Endothelial cell (in vitro differentiated cells): ENCODE measurements at regions not wholly inside any gene's neighbourhood (a gene's known extent, or its start where the extent isn't known, plus 50 kb on each side); places are given as distances from the start of the nearest gene placed in this dataset.

Experiments
- DNase-seq: peaks from one replicate; pipeline ENCODE4 v3.0.0; 2021; ENCODE audit warnings: low spot score
- H3K27ac Mint-ChIP-seq: one replicate; pipeline ENCODE4 v1.8.0; 2021; ENCODE audit warnings: mixed read lengths, inconsistent platforms; ENCODE audit not compliant: unreplicated experiment
- H3K27me3 Mint-ChIP-seq: one replicate; pipeline ENCODE4 v1.8.0; 2021; ENCODE audit warnings: mild to moderate bottlenecking, moderate library complexity, mixed read lengths, inconsistent platforms; ENCODE audit not compliant: unreplicated experiment
- H3K36me3 Mint-ChIP-seq: one replicate; pipeline ENCODE4 v1.8.0; 2021; ENCODE audit warnings: mild to moderate bottlenecking, low read depth, mixed read lengths, inconsistent platforms; ENCODE audit not compliant: unreplicated experiment
- H3K4me1 Mint-ChIP-seq: one replicate; pipeline ENCODE4 v1.8.0; 2021; ENCODE audit warnings: mild to moderate bottlenecking, mixed read lengths, inconsistent platforms; ENCODE audit not compliant: unreplicated experiment
- H3K4me3 Mint-ChIP-seq: one replicate; pipeline ENCODE4 v1.8.0; 2021; ENCODE audit warnings: mild to moderate bottlenecking, mixed read lengths, inconsistent platforms; ENCODE audit not compliant: unreplicated experiment
- H3K9me3 Mint-ChIP-seq: one replicate; pipeline ENCODE4 v1.8.0; 2021; ENCODE audit warnings: mixed read lengths, inconsistent platforms; ENCODE audit not compliant: unreplicated experiment
- CTCF ChIP-seq: fragments of 200-600 bp; sonication (generic); IDR thresholded peaks from one replicate; pipeline ENCODE4 v1.5.0; 2021; ENCODE audit warnings: antibody characterized with exemption; ENCODE audit not compliant: unreplicated experiment

- Mint-ChIP-seq H3K4me1 (no peaks in the 10 kb centered on the region), H3K27me3 (no peaks in the 10 kb centered on the region), H3K9me3 (no peaks in the 10 kb centered on the region), H3K36me3 (no peaks in the 10 kb centered on the region), H3K27ac (no peak overlapping the region), H3K4me3 (no peak overlapping the region)
- no peak for DNase-seq
- no peak for TF ChIP-seq CTCF
Measured at GRCh38 chr6:8329562-8329961, 105.8 kb downstream of the SLC35B3 start.

- Mint-ChIP-seq H3K9me3 (no peaks in the 10 kb centered on the region), H3K4me1 (no peaks in the 10 kb centered on the region), H3K4me3 (no peak overlapping the region), H3K27me3 (no peaks in the 10 kb centered on the region), H3K36me3 (no peaks in the 10 kb centered on the region), H3K27ac (no peak overlapping the region)
- TF ChIP-seq CTCF = no peak
- DNase-seq = no peak
Measured at GRCh38 chr6:8325743-8326142, 109.6 kb downstream of the SLC35B3 start.

- TF ChIP-seq CTCF = no peak
- no peaks in the 10 kb centered on the region for H3K27me3 Mint-ChIP-seq
- H3K9me3 Mint-ChIP-seq = no peaks in the 10 kb centered on the region
- DNase-seq = no peak
- no peaks in the 10 kb centered on the region for H3K4me1 Mint-ChIP-seq
- H3K4me3 Mint-ChIP-seq = no peak overlapping the region
- H3K36me3 Mint-ChIP-seq = no peaks in the 10 kb centered on the region
- no peak overlapping the region for H3K27ac Mint-ChIP-seq
Measured at GRCh38 chr6:8322659-8323058, 112.7 kb downstream of the SLC35B3 start.

- TF ChIP-seq CTCF = no peak
- H3K36me3 Mint-ChIP-seq = no peaks in the 10 kb centered on the region
- H3K4me3 Mint-ChIP-seq = no peak overlapping the region
- no peaks in the 10 kb centered on the region for H3K4me1 Mint-ChIP-seq
- no peaks in the 10 kb centered on the region for H3K27me3 Mint-ChIP-seq
- H3K27ac Mint-ChIP-seq = no peak overlapping the region
- no peaks in the 10 kb centered on the region for H3K9me3 Mint-ChIP-seq
- DNase-seq = no peak
Measured at GRCh38 chr6:8321671-8322404, 113.5 kb downstream of the SLC35B3 start.

GRCh38 chr6:8315154-8315553 lies 120.2 kb downstream of the SLC35B3 start:
- no peak for TF ChIP-seq CTCF
- no peaks in the 10 kb centered on the region for H3K4me1 Mint-ChIP-seq
- peaks cover 3% of the 10 kb centered on the region for H3K27me3 Mint-ChIP-seq

More at GRCh38 chr6:8315154-8315553, 120.2 kb downstream of the SLC35B3 start:
- no peaks in the 10 kb centered on the region for H3K9me3 Mint-ChIP-seq
- H3K4me3 Mint-ChIP-seq = no peak overlapping the region
- H3K27ac Mint-ChIP-seq = no peak overlapping the region
- DNase-seq = no peak
- peaks cover 4% of the 10 kb centered on the region for H3K36me3 Mint-ChIP-seq
